ENCODE measurements at regions not wholly inside any gene's neighbourhood (a gene's known extent, or its start where the extent isn't known, plus 50 kb on each side); places are given as distances from the start of the nearest gene placed in this dataset.

GRCh38 chr3:117705011-117705410 lies 995.4 kb downstream of the TUSC7 start:
- TF ChIP-seq CTCF (conservative IDR thresholded peaks at IDR 0.05; ENCODE audit: low read depth, low read length), result no peak
- no peak for TF ChIP-seq EZH2phosphoT487 (IDR thresholded peaks at IDR 0.05; ENCODE audit: borderline replicate concordance, low read length)
- TF ChIP-seq EZH2 (IDR thresholded peaks at IDR 0.05; ENCODE audit: low read length, unreplicated experiment), result no peak

All from PC-3 (cell line).